Tibial nerve (tissue), 4 donors: ENCODE measurements at regions not wholly inside any gene's neighbourhood (a gene's known extent, or its start where the extent isn't known, plus 50 kb on each side); places are given as distances from the start of the nearest gene placed in this dataset.

ENCODE experiments used
- EP300 ChIP-seq, 2 donors: sonication (generic); formaldehyde crosslinking; IDR thresholded peaks; one replicate each; pipeline ENCODE4 v1.6.1; 2017; ENCODE audit warnings: antibody characterized with exemption in 2 of 2, mild to moderate bottlenecking in 1 of 2
- POLR2A ChIP-seq, 2 donors: fragments of 450-650 bp; IDR thresholded peaks; one replicate each; pipeline ENCODE4 v1.6.1; 2017; ENCODE audit warnings: antibody characterized with exemption in 2 of 2, mild to moderate bottlenecking in 2 of 2, moderate library complexity in 2 of 2
- TF ChIP-seq, protein P1 (sequence below), 5 experiments: fragments of 200-600 bp in 3 of 5; fragments of 450-650 bp in 2 of 5; sonication (generic) in 3 of 5; IDR thresholded peaks; one replicate each; pipeline ENCODE4 v1.5.1; 2016 to 2019; ENCODE audit warnings: antibody characterized with exemption in 5 of 5, mild to moderate bottlenecking in 3 of 5, moderate library complexity in 2 of 5

DNA sequence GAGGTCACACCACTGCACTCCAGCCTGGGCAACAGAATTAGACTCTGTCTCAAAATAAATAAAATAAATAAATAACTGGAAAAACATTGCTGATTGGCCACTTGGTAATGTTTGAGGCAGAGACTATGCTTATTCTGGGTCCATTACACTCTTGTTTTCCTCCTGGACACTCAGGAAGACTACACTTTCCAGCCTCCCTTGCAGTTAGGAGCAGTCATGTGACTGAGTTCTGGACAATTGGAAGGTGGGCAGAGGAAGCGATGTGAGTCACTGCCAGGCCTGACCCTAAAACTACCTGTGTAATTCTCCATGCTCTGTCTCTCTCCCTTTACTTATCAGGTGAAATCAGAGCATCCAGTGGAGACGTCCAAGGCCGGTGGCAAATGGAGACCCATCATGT is 74.4 kb downstream of the VCPKMT start:
- no peak for TF ChIP-seq POLR2A (IDR thresholded peaks at IDR 0.05)
- TF ChIP-seq, protein P1, sequence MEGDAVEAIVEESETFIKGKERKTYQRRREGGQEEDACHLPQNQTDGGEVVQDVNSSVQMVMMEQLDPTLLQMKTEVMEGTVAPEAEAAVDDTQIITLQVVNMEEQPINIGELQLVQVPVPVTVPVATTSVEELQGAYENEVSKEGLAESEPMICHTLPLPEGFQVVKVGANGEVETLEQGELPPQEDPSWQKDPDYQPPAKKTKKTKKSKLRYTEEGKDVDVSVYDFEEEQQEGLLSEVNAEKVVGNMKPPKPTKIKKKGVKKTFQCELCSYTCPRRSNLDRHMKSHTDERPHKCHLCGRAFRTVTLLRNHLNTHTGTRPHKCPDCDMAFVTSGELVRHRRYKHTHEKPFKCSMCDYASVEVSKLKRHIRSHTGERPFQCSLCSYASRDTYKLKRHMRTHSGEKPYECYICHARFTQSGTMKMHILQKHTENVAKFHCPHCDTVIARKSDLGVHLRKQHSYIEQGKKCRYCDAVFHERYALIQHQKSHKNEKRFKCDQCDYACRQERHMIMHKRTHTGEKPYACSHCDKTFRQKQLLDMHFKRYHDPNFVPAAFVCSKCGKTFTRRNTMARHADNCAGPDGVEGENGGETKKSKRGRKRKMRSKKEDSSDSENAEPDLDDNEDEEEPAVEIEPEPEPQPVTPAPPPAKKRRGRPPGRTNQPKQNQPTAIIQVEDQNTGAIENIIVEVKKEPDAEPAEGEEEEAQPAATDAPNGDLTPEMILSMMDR (IDR thresholded peaks at IDR 0.05): no peak
- no peak for TF ChIP-seq EP300 (IDR thresholded peaks at IDR 0.05)
